Spleen (tissue), 11 donors: ENCODE measurements at regions not wholly inside any gene's neighbourhood (a gene's known extent, or its start where the extent isn't known, plus 50 kb on each side); places are given as distances from the start of the nearest gene placed in this dataset.

Experiments used
- DNase-seq: peaks from one replicate; pipeline ENCODE4 v3.0.0-alpha.2; 2020
- H3K27ac ChIP-seq, 8 donors: fragments of 200-600 bp; sonication (generic) in 7 of 8; 1 replicate in 4 of 8; 2 replicates in 4 of 8; pipeline versions ENCODE4 v1.5.0 to v1.8.0; 2016 to 2021; ENCODE audit warnings: inconsistent platforms in 4 of 8, mild to moderate bottlenecking in 4 of 8, moderate library complexity in 1 of 8
- H3K27me3 ChIP-seq, 7 donors: fragments of 200-600 bp; sonication (generic) in 6 of 7; replicated peaks in 1 of 7; 1 replicate in 4 of 7; 2 replicates in 3 of 7; pipeline versions ENCODE4 v1.5.0 to v1.8.0; 2016 to 2021; ENCODE audit warnings: inconsistent platforms in 3 of 7, mild to moderate bottlenecking in 1 of 7
- H3K36me3 ChIP-seq, 6 donors: fragments of 200-600 bp; sonication (generic) in 5 of 6; 1 replicate in 4 of 6; 2 replicates in 2 of 6; pipeline versions ENCODE4 v1.5.0 to v1.8.0; 2016 to 2021; ENCODE audit warnings: inconsistent platforms in 2 of 6
- H3K4me1 ChIP-seq, 6 donors: fragments of 200-600 bp; sonication (generic) in 5 of 6; 1 replicate in 3 of 6; 2 replicates in 3 of 6; pipeline versions ENCODE4 v1.5.0 to v1.8.0; 2016 to 2021; ENCODE audit warnings: inconsistent platforms in 3 of 6
- H3K4me3 ChIP-seq, 8 donors: fragments of 200-600 bp; sonication (generic) in 7 of 8; 1 replicate in 4 of 8; 2 replicates in 4 of 8; pipeline versions ENCODE4 v1.5.0 to v1.8.0; 2016 to 2021; ENCODE audit warnings: inconsistent platforms in 4 of 8, mild to moderate bottlenecking in 4 of 8, moderate library complexity in 2 of 8
- H3K9me3 ChIP-seq, 8 donors: fragments of 200-600 bp; sonication (generic) in 7 of 8; 1 replicate in 4 of 8; 2 replicates in 4 of 8; pipeline versions ENCODE4 v1.5.0 to v1.8.0; 2016 to 2021; ENCODE audit warnings: inconsistent platforms in 4 of 8
- CTCF ChIP-seq, 11 experiments: fragments of 200-600 bp in 7 of 11; fragments of 450-650 bp in 4 of 11; sonication (generic) in 4 of 11; IDR thresholded peaks in 8 of 11; conservative IDR thresholded peaks in 3 of 11; 1 replicate in 7 of 11; 2 replicates in 4 of 11; pipeline versions ENCODE4 v1.4.0 to v1.8.0; 2016 to 2021; ENCODE audit warnings: antibody characterized with exemption in 11 of 11, inconsistent platforms in 4 of 11, mild to moderate bottlenecking in 1 of 11
- POLR2A ChIP-seq, 3 donors: fragments of 450-650 bp; IDR thresholded peaks; one replicate each; pipeline ENCODE4 v1.5.1; 2017; ENCODE audit warnings: antibody characterized with exemption in 3 of 3, mild to moderate bottlenecking in 1 of 3
- POLR2AphosphoS5 ChIP-seq, 3 donors: sonication (generic); formaldehyde crosslinking; IDR thresholded peaks; one replicate each; pipeline ENCODE4 v1.5.1; 2017; ENCODE audit warnings: antibody characterized with exemption in 3 of 3
- WGBS, 5 donors: extraction: QIAGEN DNeasy Blood & Tissue Kit in 3 of 5; methylation state at CpG; one replicate each; pipeline versions ENCODE4 v1.1.5 to v1.1.7; 2013 to 2018; 5-methylcytosine and 5-hydroxymethylcytosine counted together
- intact Hi-C: fragments of 100-400 bp; cut with DNase I; formaldehyde crosslinking; loops from one replicate; pipeline ENCODE4 v1.15.0; 2023; ENCODE audit warnings: low total_unique reads
- donor health status: healthy with polysubstance abuse.
- donor health status: DM: no; HTN: no; CAD: no; lungs with moderate emphysema.
- donor health status: DM: no; HTN: no; CAD: no.
- donor health status: Bipolar disorder and iron deficiency.
- donor health status: healthy.
- donor health status: DM: no; HTN: no; CAD: no.
- donor health status: DM: yes; HTN: yes; CAD: no.

DNA sequence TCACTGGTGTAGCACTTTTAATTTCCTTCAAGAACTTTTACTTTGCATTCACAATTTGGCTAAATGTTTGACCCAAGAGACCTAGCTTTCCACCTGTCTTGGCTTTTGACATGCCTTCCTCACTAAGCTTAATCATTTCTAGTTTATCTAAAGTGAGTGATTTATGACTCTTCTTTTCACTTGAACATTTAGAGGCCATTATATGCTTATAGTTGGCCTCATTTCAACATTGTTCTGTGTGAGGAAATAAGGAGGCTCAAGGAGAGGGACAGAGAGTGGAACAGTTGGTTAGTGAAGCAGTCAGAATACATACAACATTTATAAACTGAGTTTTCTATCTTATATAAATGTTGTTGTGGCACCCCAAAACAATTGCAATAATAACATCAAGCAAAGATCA lies 489.3 kb upstream of the CDH2 start:
- no peak for DNase-seq
- Histone ChIP-seq H3K36me3 (no peaks in the 10 kb centered on the region), H3K27ac (no peak overlapping the region), H3K27me3 (no peaks in the 10 kb centered on the region), H3K4me3 (no peak overlapping the region), H3K4me1 (no peaks in the 10 kb centered on the region), H3K9me3 (no peaks in the 10 kb centered on the region)
- intact Hi-C loops = no loop called here
- TF ChIP-seq POLR2AphosphoS5 (IDR thresholded peaks at IDR 0.05) = no peak
- TF ChIP-seq POLR2A (IDR thresholded peaks at IDR 0.05) = no peak
- no peak for TF ChIP-seq CTCF (IDR thresholded peaks at IDR 0.05 in 8 of 11, conservative IDR thresholded peaks at IDR 0.05 in 3 of 11)

DNA sequence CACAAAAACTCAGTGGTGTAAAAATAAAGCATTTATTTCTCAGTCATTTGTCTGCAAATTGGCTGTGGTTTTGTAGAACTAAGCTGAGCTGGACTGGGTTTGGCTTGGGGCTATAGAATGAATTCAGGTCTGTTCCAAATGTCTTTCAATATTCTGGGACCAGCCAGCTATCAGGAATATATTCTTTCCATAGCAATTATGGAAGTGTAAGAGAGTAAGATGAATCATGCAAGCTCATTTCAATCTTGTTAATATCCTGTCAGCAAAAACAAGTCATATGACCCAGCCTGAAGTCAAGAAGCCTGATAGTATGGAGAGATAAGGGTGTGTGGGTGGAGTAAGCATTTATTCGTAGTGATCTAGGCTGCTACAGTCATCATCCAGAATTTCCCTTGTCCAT lies 481.0 kb upstream of the CDH2 start:
- intact Hi-C loops = no loop called here
- Histone ChIP-seq H3K27ac (no peak overlapping the region), H3K27me3 (no peaks in the 10 kb centered on the region), H3K36me3 (no peaks in the 10 kb centered on the region), H3K4me1 (no peaks in the 10 kb centered on the region), H3K9me3 (peaks cover 0 to 3% (median 0%) of the 10 kb centered on the region in 8 donors), H3K4me3 (no peak overlapping the region)
- 13 to 38% (median 21%) methylated on average over 1 of the region's 1 CpG for WGBS, 5 donors
- DNase-seq = no peak
- no peak for TF ChIP-seq POLR2AphosphoS5 (IDR thresholded peaks at IDR 0.05)
- TF ChIP-seq POLR2A (IDR thresholded peaks at IDR 0.05) = no peak
- no peak for TF ChIP-seq CTCF (IDR thresholded peaks at IDR 0.05 in 8 of 11, conservative IDR thresholded peaks at IDR 0.05 in 3 of 11)

DNA sequence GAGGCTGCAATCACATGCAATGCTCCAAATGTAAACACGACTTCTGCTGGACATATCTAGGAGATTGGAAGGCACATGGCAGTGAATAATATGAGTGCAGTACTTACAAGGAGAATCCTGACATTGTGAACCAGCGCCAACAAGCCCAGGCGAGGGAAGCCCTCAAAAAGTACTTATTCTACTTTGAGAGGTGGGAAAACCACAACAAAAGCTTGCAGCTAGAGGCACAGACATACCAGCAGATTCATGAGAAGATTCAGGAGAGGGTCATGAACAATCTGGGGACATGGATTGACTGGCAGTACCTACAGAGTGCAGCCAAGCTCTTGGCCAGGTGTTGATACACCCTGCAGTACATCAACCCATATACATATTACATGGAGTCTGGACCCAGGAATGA lies 475.7 kb upstream of the CDH2 start:
- no peak for DNase-seq

DNA sequence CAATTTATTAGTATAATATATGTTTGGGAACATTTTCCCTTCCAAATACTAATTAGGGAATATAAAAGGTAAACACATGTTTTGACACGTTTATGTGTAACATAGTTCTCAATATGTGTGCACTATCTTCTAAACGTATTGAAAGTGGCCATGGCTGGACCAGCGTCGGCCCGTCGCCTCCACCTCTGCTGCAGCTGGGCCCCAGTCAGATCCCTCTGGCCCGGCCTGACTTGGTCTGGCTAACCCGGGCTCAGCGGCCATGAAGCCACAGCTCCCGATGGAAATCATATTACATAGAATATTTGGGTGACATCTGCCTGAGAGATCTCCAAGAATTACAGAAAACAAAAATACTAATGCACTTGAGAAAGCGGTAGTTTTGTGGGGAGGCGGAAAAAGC lies 474.4 kb upstream of the CDH2 start:
- H3K27me3 ChIP-seq = no peaks in the 10 kb centered on the region
- DNase-seq = peak; percentile 53
- no peak overlapping the region for H3K27ac ChIP-seq
- no peak overlapping the region for H3K4me3 ChIP-seq
- H3K4me1 ChIP-seq = no peaks in the 10 kb centered on the region
- intact Hi-C loops = no loop called here
- TF ChIP-seq CTCF (IDR thresholded peaks at IDR 0.05 in 8 of 11, conservative IDR thresholded peaks at IDR 0.05 in 3 of 11) (no peak), POLR2A (IDR thresholded peaks at IDR 0.05) (no peak), POLR2AphosphoS5 (IDR thresholded peaks at IDR 0.05) (no peak)
- H3K9me3 ChIP-seq = peaks cover 0 to 7% (median 0%) of the 10 kb centered on the region in 8 donors
- WGBS, 5 donors = 84 to 91% (median 87%) methylated on average over 12 of the region's 12 CpGs
- no peaks in the 10 kb centered on the region for H3K36me3 ChIP-seq

More for the DNA sequence above, 475.7 kb upstream of the CDH2 start:
- H3K4me3 ChIP-seq = no peak overlapping the region
- H3K36me3 ChIP-seq = no peaks in the 10 kb centered on the region
- intact Hi-C loops = no loop called here
- no peak overlapping the region for H3K27ac ChIP-seq
- H3K4me1 ChIP-seq = no peaks in the 10 kb centered on the region
- 76 to 91% (median 83%) methylated on average over 3 of the region's 3 CpGs for WGBS, 5 donors
- H3K9me3 ChIP-seq = peaks cover 0 to 7% (median 0%) of the 10 kb centered on the region in 8 donors
- TF ChIP-seq CTCF (IDR thresholded peaks at IDR 0.05 in 8 of 11, conservative IDR thresholded peaks at IDR 0.05 in 3 of 11) (no peak), POLR2A (IDR thresholded peaks at IDR 0.05) (no peak), POLR2AphosphoS5 (IDR thresholded peaks at IDR 0.05) (no peak)
- no peaks in the 10 kb centered on the region for H3K27me3 ChIP-seq
